ENCODE measurements at regions not wholly inside any gene's neighbourhood (a gene's known extent, or its start where the extent isn't known, plus 50 kb on each side); places are given as distances from the start of the nearest gene placed in this dataset.
A peak's percentile ranks its signal among the peaks of the same experiment; 100 is the strongest.

DNA sequence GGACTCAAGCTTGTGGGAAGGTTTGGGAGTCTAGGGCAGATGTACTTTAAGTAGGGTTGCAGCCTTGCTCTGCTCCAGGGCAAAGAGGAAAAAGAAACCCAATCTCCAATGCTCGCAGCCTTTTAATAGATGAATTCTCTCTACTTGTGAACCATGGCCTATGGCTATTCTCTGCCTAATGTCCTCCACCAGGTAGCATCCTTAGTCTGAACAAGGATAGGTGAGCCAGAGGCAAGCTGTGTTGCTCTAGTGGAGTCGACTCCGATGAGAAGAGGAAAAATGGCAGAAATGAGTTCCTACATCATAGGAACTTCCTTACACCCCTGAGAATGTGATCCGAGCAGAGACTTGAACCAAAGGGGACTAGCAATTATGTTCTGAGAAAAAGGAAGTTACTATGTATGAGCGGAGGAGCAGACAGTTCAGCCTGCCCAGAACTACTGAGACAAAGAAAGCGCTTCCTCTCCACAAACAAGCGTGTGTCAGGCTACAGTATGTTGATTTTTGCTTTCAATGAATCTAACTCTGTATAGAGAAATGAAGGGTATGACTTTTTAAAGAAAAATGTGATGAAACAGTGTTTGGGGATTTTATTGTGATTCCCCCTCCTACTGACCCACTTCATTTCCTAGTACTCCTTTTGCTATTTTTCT, 153.6 kb upstream of the ARID2 start:
- DNase-seq (ENCODE audit: extremely low read depth, insufficient read length), result peak; percentile 40
- TF ChIP-seq, protein P1, sequence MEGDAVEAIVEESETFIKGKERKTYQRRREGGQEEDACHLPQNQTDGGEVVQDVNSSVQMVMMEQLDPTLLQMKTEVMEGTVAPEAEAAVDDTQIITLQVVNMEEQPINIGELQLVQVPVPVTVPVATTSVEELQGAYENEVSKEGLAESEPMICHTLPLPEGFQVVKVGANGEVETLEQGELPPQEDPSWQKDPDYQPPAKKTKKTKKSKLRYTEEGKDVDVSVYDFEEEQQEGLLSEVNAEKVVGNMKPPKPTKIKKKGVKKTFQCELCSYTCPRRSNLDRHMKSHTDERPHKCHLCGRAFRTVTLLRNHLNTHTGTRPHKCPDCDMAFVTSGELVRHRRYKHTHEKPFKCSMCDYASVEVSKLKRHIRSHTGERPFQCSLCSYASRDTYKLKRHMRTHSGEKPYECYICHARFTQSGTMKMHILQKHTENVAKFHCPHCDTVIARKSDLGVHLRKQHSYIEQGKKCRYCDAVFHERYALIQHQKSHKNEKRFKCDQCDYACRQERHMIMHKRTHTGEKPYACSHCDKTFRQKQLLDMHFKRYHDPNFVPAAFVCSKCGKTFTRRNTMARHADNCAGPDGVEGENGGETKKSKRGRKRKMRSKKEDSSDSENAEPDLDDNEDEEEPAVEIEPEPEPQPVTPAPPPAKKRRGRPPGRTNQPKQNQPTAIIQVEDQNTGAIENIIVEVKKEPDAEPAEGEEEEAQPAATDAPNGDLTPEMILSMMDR (IDR thresholded peaks at IDR 0.05; ENCODE audit: insufficient read depth, low read length, poor library complexity, severe bottlenecking), result no peak
- H3K27me3 ChIP-seq (replicated peaks; ENCODE audit: control insufficient read depth, insufficient read depth, low read length), result no peaks in the 10 kb centered on the region
- no peak overlapping the region for H3K4me3 ChIP-seq (replicated peaks; ENCODE audit: low read depth, low read length)
- no peaks in the 10 kb centered on the region for H3K36me3 ChIP-seq (ENCODE audit: control insufficient read depth, insufficient read depth, low read length)

DNA sequence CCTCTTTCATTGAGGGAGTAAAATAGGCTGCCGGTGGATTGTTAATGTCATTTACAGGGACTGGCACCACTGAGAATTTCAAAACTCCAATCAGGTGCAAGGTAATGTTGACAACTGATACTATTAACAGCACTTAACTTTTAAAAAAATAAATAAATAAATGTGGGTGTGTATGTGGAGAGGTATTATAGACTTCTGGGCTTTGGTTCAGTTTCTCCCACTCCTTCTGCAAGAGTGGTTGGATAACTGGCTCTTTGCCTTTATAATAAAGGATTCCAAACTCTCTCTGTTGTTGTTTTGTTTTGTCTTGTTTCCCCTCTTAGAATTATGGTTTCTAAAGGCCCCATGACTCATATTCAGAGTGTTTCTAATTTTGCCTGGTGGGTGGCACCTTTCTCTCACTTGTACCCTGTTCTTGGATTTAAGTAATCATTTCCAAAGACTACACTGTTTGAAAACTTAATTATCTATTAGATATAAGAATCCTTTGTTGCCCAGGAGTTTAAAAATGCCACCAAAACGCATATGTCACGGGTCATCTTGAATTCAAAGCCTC, 151.6 kb upstream of the ARID2 start:
- H3K36me3 ChIP-seq (ENCODE audit: control insufficient read depth, insufficient read depth, low read length), result no peaks in the 10 kb centered on the region
- peak; percentile 14 for DNase-seq (ENCODE audit: extremely low read depth, insufficient read length)
- no peaks in the 10 kb centered on the region for H3K27me3 ChIP-seq (replicated peaks; ENCODE audit: control insufficient read depth, insufficient read depth, low read length)
- H3K4me3 ChIP-seq (replicated peaks; ENCODE audit: low read depth, low read length), result no peak overlapping the region
- TF ChIP-seq, protein P1 (IDR thresholded peaks at IDR 0.05; ENCODE audit: insufficient read depth, low read length, poor library complexity, severe bottlenecking), result no peak

DNA sequence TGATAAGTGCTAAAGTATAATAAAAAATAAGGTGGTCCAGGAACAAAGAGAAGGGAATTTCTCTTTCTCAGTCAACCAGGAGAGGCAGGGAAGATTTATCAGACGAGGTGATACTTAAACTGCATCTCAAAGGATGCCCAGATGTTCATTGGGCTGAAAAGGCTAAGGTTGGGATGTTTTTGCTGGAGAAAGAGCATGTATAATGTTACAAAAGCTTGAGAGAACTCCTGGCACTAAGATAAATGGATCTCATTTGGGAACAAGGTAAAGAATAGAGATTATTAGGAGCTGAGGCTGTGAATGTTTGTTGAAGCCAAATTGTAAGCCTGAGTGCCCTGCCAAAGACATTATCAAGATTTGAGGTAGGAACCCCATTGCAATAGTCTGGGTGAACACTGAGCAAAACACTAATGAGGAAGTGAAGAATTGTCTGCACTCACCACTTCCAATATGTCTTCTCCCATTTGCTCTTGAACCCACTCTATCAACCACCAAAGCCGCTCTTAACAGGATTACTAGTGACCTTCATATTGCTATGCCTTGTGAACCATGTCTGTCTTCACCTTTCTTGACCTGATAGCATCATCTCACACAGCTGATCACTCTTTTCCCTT, 149.0 kb upstream of the ARID2 start:
- TF ChIP-seq, protein P1 (IDR thresholded peaks at IDR 0.05; ENCODE audit: insufficient read depth, low read length, poor library complexity, severe bottlenecking), result no peak
- no peak overlapping the region for H3K4me3 ChIP-seq (replicated peaks; ENCODE audit: low read depth, low read length)
- no peaks in the 10 kb centered on the region for H3K36me3 ChIP-seq (ENCODE audit: control insufficient read depth, insufficient read depth, low read length)
- H3K27me3 ChIP-seq (replicated peaks; ENCODE audit: control insufficient read depth, insufficient read depth, low read length), result no peaks in the 10 kb centered on the region
- no peak for DNase-seq (ENCODE audit: extremely low read depth, insufficient read length)

DNA sequence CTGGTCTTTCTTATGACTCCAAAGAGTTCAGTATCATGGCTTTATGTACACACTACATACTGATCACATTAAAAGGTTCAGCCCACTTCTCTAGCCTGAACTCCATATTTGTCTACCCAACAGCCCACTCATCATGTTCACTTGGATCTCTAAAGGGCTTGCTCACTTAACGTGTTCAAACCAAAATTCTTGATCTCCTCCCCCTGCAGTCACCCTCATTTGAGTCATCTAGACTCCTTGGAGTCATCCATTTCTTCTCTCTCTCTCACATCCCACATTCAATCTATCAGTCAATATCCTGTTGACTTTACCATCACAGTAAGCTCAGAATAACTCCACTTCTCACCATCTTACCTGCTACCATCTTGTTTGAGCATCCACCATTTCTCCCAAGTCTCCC, 148.4 kb upstream of the ARID2 start:
- H3K36me3 ChIP-seq (ENCODE audit: control insufficient read depth, insufficient read depth, low read length), result no peaks in the 10 kb centered on the region
- DNase-seq (ENCODE audit: extremely low read depth, insufficient read length), result no peak
- no peak overlapping the region for H3K4me3 ChIP-seq (replicated peaks; ENCODE audit: low read depth, low read length)
- TF ChIP-seq, protein P1 (IDR thresholded peaks at IDR 0.05; ENCODE audit: insufficient read depth, low read length, poor library complexity, severe bottlenecking), result no peak
- H3K27me3 ChIP-seq (replicated peaks; ENCODE audit: control insufficient read depth, insufficient read depth, low read length), result no peaks in the 10 kb centered on the region

DNA sequence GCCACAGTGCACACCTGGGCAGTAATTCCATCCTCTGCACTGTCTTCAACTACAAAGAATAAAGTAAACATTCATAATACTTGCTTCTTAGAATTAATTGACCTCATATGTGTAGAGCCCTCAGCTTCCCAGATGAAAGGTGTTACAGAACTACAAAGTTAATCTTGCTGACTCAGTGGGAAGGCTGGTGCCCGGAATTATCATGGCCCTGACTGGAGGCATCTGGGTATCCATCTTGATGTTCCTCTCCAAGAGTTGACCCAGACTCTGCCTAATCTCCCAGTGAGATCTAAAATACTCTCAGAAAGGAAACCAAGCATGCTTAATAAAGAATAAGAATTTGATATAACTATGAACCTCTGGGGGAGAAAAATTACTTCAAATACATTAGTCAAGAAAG, 147.0 kb upstream of the ARID2 start:
- Histone ChIP-seq H3K4me3 (replicated peaks; ENCODE audit: low read depth, low read length) (no peak overlapping the region), H3K36me3 (ENCODE audit: control insufficient read depth, insufficient read depth, low read length) (no peaks in the 10 kb centered on the region), H3K27me3 (replicated peaks; ENCODE audit: control insufficient read depth, insufficient read depth, low read length) (no peaks in the 10 kb centered on the region)
- no peak for DNase-seq (ENCODE audit: extremely low read depth, insufficient read length)
- TF ChIP-seq, protein P1 (IDR thresholded peaks at IDR 0.05; ENCODE audit: insufficient read depth, low read length, poor library complexity, severe bottlenecking), result no peak

All from GM06990 (cell line).